Lower lobe of right lung (tissue), 2 donors: ENCODE measurements at regions not wholly inside any gene's neighbourhood (a gene's known extent, or its start where the extent isn't known, plus 50 kb on each side); places are given as distances from the start of the nearest gene placed in this dataset.
A peak's percentile ranks its signal among the peaks of the same experiment; 100 is the strongest.

Experiments
- ATAC-seq, 2 donors: fragments of 200-7000 bp; cut with Tn5 transposase; one replicate each; pipeline ENCODE4 v1.9.1; 2020 to 2022; ENCODE audit warnings: mild to moderate bottlenecking in 2 of 2, moderate library complexity in 2 of 2
- DNase-seq: peaks from one replicate; pipeline ENCODE4 v3.0.0-alpha.2; 2020
- H3K27ac ChIP-seq: fragments of 200-600 bp; one replicate; pipeline ENCODE4 v1.8.0; 2022
- H3K27me3 ChIP-seq: fragments of 200-600 bp; one replicate; pipeline ENCODE4 v1.8.0; 2022; ENCODE audit warnings: low read depth
- H3K36me3 ChIP-seq: fragments of 200-600 bp; one replicate; pipeline ENCODE4 v1.8.0; 2022; ENCODE audit warnings: mild to moderate bottlenecking
- H3K4me1 ChIP-seq: fragments of 200-600 bp; one replicate; pipeline ENCODE4 v1.8.0; 2022
- H3K4me3 ChIP-seq: fragments of 200-600 bp; one replicate; pipeline ENCODE4 v1.8.0; 2022; ENCODE audit warnings: mild to moderate bottlenecking
- H3K9me3 ChIP-seq: fragments of 200-600 bp; one replicate; pipeline ENCODE4 v1.8.0; 2022
- intact Hi-C: fragments of 100-400 bp; cut with DNase I; formaldehyde crosslinking; loops from one replicate; pipeline ENCODE4 v1.11.0; 2022
- TF ChIP-seq, protein P1 (sequence below): fragments of 200-600 bp; IDR thresholded peaks from one replicate; pipeline ENCODE4 v1.8.0; 2022; ENCODE audit warnings: antibody characterized with exemption, mild to moderate bottlenecking
- donor health status: DM: no; HTN: yes; CAD: no; lungs with severe emphysema.

- peak in 1 of 2 donors; percentile 50 for ATAC-seq
- H3K27ac ChIP-seq: no peak overlapping the region
These were observed 72.6 kb upstream of the SLC4A4 start for GRCh38 chr4:71266090-71266794.

DNA sequence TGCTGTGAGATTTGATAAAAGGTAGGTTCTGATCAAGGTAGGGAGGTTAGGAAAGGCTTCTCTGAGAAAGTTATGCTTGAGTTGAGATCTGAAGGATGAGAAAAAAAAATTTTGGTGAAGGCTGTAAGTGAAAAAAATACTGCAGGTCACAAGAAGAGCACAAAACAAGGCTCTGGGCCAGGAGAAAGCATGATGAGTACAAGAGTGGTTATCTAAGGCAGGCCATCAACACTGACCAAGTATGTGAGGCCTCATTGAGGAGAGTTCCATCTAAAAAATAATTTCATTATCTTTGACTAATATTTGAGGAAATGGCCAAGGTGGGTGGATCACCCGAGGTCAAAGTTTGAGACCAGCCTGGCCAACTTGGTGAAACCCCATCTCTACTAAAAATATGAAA, 71.6 kb upstream of the SLC4A4 start:
- Histone ChIP-seq H3K9me3 (no peaks in the 10 kb centered on the region), H3K4me3 (no peak overlapping the region), H3K4me1 (peaks cover 7% of the 10 kb centered on the region), H3K36me3 (no peaks in the 10 kb centered on the region), H3K27me3 (no peaks in the 10 kb centered on the region), H3K27ac (no peak overlapping the region)
- TF ChIP-seq, protein P1, sequence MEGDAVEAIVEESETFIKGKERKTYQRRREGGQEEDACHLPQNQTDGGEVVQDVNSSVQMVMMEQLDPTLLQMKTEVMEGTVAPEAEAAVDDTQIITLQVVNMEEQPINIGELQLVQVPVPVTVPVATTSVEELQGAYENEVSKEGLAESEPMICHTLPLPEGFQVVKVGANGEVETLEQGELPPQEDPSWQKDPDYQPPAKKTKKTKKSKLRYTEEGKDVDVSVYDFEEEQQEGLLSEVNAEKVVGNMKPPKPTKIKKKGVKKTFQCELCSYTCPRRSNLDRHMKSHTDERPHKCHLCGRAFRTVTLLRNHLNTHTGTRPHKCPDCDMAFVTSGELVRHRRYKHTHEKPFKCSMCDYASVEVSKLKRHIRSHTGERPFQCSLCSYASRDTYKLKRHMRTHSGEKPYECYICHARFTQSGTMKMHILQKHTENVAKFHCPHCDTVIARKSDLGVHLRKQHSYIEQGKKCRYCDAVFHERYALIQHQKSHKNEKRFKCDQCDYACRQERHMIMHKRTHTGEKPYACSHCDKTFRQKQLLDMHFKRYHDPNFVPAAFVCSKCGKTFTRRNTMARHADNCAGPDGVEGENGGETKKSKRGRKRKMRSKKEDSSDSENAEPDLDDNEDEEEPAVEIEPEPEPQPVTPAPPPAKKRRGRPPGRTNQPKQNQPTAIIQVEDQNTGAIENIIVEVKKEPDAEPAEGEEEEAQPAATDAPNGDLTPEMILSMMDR: no peak
- intact Hi-C loops: no loop called here
- ATAC-seq: no peak
- DNase-seq: no peak

More at GRCh38 chr4:71266090-71266794, 72.6 kb upstream of the SLC4A4 start:
- Histone ChIP-seq H3K27me3 (no peaks in the 10 kb centered on the region), H3K36me3 (no peaks in the 10 kb centered on the region), H3K9me3 (no peaks in the 10 kb centered on the region), H3K4me3 (no peak overlapping the region), H3K4me1 (peaks cover 9% of the 10 kb centered on the region)
- TF ChIP-seq, protein P1: no peak
- DNase-seq: no peak
- intact Hi-C loops: no loop called here

GRCh38 chr4:71268166-71268565, 70.7 kb upstream of the SLC4A4 start:
- TF ChIP-seq, protein P1: no peak
- Histone ChIP-seq H3K27me3 (no peaks in the 10 kb centered on the region), H3K4me1 (peaks cover 7% of the 10 kb centered on the region), H3K9me3 (no peaks in the 10 kb centered on the region), H3K4me3 (no peak overlapping the region), H3K27ac (no peak overlapping the region), H3K36me3 (no peaks in the 10 kb centered on the region)
- intact Hi-C loops: no loop called here
- ATAC-seq (no peak), DNase-seq (no peak)

DNA sequence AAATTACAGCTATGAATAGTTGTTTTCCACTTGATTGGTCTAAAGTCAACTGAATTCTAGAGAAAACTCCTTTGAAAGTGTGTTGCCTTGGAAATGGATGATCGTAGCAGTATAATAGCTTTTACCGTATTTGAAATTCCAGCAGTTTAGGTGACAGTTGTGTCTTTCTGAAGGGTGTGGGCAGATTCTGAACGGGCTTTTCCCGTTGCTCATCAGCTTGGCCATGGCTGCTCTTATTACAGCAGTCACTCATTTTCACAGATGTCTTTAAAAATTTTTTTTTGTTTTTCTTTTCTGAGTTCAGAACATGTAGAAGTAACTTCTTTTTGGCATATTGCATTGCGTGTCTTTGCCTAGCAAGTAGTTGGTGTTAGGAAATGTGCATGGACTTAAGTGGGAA, 69.6 kb upstream of the SLC4A4 start:
- DNase-seq: no peak
- H3K9me3 ChIP-seq: no peaks in the 10 kb centered on the region
- no peak overlapping the region for H3K27ac ChIP-seq
- H3K27me3 ChIP-seq: no peaks in the 10 kb centered on the region
- no peak overlapping the region for H3K4me3 ChIP-seq
- ATAC-seq: no peak
- no peaks in the 10 kb centered on the region for H3K36me3 ChIP-seq
- intact Hi-C loops: no loop called here
- H3K4me1 ChIP-seq: peaks cover 7% of the 10 kb centered on the region
- TF ChIP-seq, protein P1: no peak

GRCh38 chr4:71270901-71271300, 67.9 kb upstream of the SLC4A4 start:
- TF ChIP-seq, protein P1: peak; percentile 22
- H3K9me3 ChIP-seq: no peaks in the 10 kb centered on the region
- peaks cover 19% of the 10 kb centered on the region for H3K4me1 ChIP-seq
- DNase-seq: no peak
- H3K36me3 ChIP-seq: no peaks in the 10 kb centered on the region
- no peaks in the 10 kb centered on the region for H3K27me3 ChIP-seq
- H3K4me3 ChIP-seq: no peak overlapping the region
- peak in 1 of 2 donors; percentile 38 for ATAC-seq
- H3K27ac ChIP-seq: no peak overlapping the region
- intact Hi-C loops: no loop called here
